ENCODE measurements at regions not wholly inside any gene's neighbourhood (a gene's known extent, or its start where the extent isn't known, plus 50 kb on each side); places are given as distances from the start of the nearest gene placed in this dataset.

- TF ChIP-seq EZH2 (IDR thresholded peaks at IDR 0.05) (no peak), ATF3 (IDR thresholded peaks at IDR 0.05) (no peak), POLR2A (IDR thresholded peaks at IDR 0.05; ENCODE audit: borderline replicate concordance, extremely low read depth, insufficient read depth, insufficient read length) (no peak), FOSL1 (IDR thresholded peaks at IDR 0.05; ENCODE audit: low read depth) (no peak), TCF7L2 (IDR thresholded peaks at IDR 0.05; ENCODE audit: borderline replicate concordance, extremely low read depth, insufficient read depth, insufficient read length) (no peak), JUND (IDR thresholded peaks at IDR 0.05) (no peak), SIN3A (IDR thresholded peaks at IDR 0.05; ENCODE audit: low read depth) (no peak)
- TF ChIP-seq, protein P1, sequence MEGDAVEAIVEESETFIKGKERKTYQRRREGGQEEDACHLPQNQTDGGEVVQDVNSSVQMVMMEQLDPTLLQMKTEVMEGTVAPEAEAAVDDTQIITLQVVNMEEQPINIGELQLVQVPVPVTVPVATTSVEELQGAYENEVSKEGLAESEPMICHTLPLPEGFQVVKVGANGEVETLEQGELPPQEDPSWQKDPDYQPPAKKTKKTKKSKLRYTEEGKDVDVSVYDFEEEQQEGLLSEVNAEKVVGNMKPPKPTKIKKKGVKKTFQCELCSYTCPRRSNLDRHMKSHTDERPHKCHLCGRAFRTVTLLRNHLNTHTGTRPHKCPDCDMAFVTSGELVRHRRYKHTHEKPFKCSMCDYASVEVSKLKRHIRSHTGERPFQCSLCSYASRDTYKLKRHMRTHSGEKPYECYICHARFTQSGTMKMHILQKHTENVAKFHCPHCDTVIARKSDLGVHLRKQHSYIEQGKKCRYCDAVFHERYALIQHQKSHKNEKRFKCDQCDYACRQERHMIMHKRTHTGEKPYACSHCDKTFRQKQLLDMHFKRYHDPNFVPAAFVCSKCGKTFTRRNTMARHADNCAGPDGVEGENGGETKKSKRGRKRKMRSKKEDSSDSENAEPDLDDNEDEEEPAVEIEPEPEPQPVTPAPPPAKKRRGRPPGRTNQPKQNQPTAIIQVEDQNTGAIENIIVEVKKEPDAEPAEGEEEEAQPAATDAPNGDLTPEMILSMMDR (IDR thresholded peaks at IDR 0.05 in 2 of 3, conservative IDR thresholded peaks at IDR 0.05 in 1 of 3; ENCODE audit: borderline replicate concordance in 1 of 3, insufficient read depth in 1 of 3, low read depth in 2 of 3, low read length in 2 of 3) = no peak
- TF ChIP-seq, protein P2, sequence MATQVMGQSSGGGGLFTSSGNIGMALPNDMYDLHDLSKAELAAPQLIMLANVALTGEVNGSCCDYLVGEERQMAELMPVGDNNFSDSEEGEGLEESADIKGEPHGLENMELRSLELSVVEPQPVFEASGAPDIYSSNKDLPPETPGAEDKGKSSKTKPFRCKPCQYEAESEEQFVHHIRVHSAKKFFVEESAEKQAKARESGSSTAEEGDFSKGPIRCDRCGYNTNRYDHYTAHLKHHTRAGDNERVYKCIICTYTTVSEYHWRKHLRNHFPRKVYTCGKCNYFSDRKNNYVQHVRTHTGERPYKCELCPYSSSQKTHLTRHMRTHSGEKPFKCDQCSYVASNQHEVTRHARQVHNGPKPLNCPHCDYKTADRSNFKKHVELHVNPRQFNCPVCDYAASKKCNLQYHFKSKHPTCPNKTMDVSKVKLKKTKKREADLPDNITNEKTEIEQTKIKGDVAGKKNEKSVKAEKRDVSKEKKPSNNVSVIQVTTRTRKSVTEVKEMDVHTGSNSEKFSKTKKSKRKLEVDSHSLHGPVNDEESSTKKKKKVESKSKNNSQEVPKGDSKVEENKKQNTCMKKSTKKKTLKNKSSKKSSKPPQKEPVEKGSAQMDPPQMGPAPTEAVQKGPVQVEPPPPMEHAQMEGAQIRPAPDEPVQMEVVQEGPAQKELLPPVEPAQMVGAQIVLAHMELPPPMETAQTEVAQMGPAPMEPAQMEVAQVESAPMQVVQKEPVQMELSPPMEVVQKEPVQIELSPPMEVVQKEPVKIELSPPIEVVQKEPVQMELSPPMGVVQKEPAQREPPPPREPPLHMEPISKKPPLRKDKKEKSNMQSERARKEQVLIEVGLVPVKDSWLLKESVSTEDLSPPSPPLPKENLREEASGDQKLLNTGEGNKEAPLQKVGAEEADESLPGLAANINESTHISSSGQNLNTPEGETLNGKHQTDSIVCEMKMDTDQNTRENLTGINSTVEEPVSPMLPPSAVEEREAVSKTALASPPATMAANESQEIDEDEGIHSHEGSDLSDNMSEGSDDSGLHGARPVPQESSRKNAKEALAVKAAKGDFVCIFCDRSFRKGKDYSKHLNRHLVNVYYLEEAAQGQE (IDR thresholded peaks at IDR 0.05; ENCODE audit: low read depth) = no peak
- TF ChIP-seq, protein P3, sequence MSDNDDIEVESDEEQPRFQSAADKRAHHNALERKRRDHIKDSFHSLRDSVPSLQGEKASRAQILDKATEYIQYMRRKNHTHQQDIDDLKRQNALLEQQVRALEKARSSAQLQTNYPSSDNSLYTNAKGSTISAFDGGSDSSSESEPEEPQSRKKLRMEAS (IDR thresholded peaks at IDR 0.05) = no peak
Measured at GRCh38 chr18:61750840-61751668, 141.8 kb downstream of the RNF152 start.

All from HCT116 (cell line).